Esophagus muscularis mucosa (tissue), 4 donors: ENCODE measurements at regions not wholly inside any gene's neighbourhood (a gene's known extent, or its start where the extent isn't known, plus 50 kb on each side); places are given as distances from the start of the nearest gene placed in this dataset.

Experiments
- CTCF ChIP-seq, 3 experiments: fragments of 200-600 bp in 2 of 3; fragments of 450-650 bp in 1 of 3; sonication (generic) in 2 of 3; IDR thresholded peaks; one replicate each; pipeline ENCODE4 v1.5.1; 2017 to 2019; ENCODE audit warnings: antibody characterized with exemption in 3 of 3, mild to moderate bottlenecking in 2 of 3, moderate library complexity in 1 of 3
- EP300 ChIP-seq: sonication (generic); formaldehyde crosslinking; IDR thresholded peaks from one replicate; pipeline ENCODE4 v1.6.1; 2017; ENCODE audit warnings: antibody characterized with exemption
- POLR2A ChIP-seq: fragments of 450-650 bp; IDR thresholded peaks from one replicate; pipeline ENCODE4 v1.6.1; 2017; ENCODE audit warnings: antibody characterized with exemption, moderate library complexity, mild to moderate bottlenecking, low read depth
- POLR2AphosphoS5 ChIP-seq, 2 donors: sonication (generic); formaldehyde crosslinking; IDR thresholded peaks; one replicate each; pipeline ENCODE4 v1.6.1; 2017; ENCODE audit warnings: antibody characterized with exemption in 2 of 2

- TF ChIP-seq POLR2A = no peak
- no peak for TF ChIP-seq POLR2AphosphoS5 (IDR thresholded peaks at IDR 0.05)
- TF ChIP-seq CTCF (IDR thresholded peaks at IDR 0.05) = no peak
- no peak for TF ChIP-seq EP300
These were observed 863.8 kb downstream of the KCNA4 start for GRCh38 chr11:29153078-29153477.
